AG04450 (cell line): ENCODE measurements at regions not wholly inside any gene's neighbourhood (a gene's known extent, or its start where the extent isn't known, plus 50 kb on each side); places are given as distances from the start of the nearest gene placed in this dataset.

Experiments
- CTCF ChIA-PET: fragments of 300-600, 350-600 bp; formaldehyde crosslinking; extraction: SDS; loops from one replicate; lab custom pipeline; 2022; ENCODE audit warnings: antibody characterized with exemption, inconsistent platforms; lab: Charles Lee
- POLR2A ChIA-PET: fragments of 350-600 bp; formaldehyde crosslinking; extraction: SDS; loops from one replicate; lab custom pipeline; 2021; ENCODE audit warnings: antibody characterized with exemption, inconsistent platforms; lab: Yijun Ruan, JAX
- DNase-seq: peaks from one replicate; pipeline ENCODE4 v3.0.0-alpha.2; 2011; ENCODE audit warnings: low read depth, low spot score
- H3K27ac ChIP-seq: one replicate; pipeline ENCODE4 v1.5.1; 2012; ENCODE audit warnings: low read depth, low read length, control low read depth
- H3K27me3 ChIP-seq: one replicate; pipeline ENCODE4 v1.6.0; 2012; ENCODE audit warnings: low read length; ENCODE audit not compliant: control insufficient read depth, insufficient read depth
- H3K4me3 ChIP-seq: 2 replicates; pipeline ENCODE4 v1.5.1; 2011; ENCODE audit warnings: mild to moderate bottlenecking, low read depth, low read length, control low read depth
- H3K9me3 ChIP-seq: 2 replicates; pipeline ENCODE4 v1.5.1; 2012; ENCODE audit warnings: low read length; ENCODE audit not compliant: control insufficient read depth, insufficient read depth
- TF ChIP-seq, protein P1 (sequence below): IDR thresholded peaks from 2 replicates; pipeline ENCODE4 v1.5.1; 2011; ENCODE audit warnings: low read depth, low read length, control low read depth, inconsistent platforms

DNA sequence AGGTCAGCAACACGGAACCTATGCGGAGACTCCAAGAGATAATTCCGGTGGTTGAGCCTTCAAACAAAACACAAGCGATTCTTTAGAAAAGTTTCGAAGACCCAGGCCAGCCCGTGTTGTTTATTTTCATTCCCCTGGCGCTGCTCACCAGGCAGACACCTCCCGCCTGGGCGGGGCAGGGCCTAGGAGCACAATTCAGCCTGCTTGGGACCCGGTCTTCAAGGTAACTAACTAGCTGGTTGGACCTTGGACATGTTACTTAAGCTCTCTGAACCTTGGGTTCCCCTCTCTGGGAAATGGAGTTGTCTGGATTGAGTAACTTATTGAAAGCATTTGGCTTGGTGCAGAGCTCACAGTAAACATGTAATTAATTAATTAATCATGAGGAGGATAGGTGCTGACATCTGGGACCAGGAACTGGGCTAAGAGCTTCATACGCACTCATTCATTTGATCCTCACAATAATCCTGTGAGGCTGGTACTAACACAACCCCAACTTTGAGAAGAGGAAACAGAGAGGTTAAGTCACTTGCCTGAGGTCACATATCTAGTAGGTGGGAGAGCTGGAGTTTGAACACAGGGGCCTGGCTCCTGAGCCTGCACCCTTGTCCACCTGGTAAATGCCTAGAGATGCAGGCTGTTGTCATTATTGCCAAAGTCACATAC, 125.3 kb upstream of the SMURF2 start:
- H3K27ac ChIP-seq: no peak overlapping the region
- H3K4me3 ChIP-seq: no peak overlapping the region
- TF ChIP-seq, protein P1, sequence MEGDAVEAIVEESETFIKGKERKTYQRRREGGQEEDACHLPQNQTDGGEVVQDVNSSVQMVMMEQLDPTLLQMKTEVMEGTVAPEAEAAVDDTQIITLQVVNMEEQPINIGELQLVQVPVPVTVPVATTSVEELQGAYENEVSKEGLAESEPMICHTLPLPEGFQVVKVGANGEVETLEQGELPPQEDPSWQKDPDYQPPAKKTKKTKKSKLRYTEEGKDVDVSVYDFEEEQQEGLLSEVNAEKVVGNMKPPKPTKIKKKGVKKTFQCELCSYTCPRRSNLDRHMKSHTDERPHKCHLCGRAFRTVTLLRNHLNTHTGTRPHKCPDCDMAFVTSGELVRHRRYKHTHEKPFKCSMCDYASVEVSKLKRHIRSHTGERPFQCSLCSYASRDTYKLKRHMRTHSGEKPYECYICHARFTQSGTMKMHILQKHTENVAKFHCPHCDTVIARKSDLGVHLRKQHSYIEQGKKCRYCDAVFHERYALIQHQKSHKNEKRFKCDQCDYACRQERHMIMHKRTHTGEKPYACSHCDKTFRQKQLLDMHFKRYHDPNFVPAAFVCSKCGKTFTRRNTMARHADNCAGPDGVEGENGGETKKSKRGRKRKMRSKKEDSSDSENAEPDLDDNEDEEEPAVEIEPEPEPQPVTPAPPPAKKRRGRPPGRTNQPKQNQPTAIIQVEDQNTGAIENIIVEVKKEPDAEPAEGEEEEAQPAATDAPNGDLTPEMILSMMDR: no peak
- DNase-seq: no peak
- ChIA-PET CTCF (interaction anchor here (1.2 kb wide), 1 partner anchor 10 kb away, joined by 4 read pairs; no protein-coding TSS in a partner anchor), POLR2A (no interaction called here)
- no peaks in the 10 kb centered on the region; the same call in 1 of the 2 replicates for H3K9me3 ChIP-seq
- no peaks in the 10 kb centered on the region for H3K27me3 ChIP-seq

DNA sequence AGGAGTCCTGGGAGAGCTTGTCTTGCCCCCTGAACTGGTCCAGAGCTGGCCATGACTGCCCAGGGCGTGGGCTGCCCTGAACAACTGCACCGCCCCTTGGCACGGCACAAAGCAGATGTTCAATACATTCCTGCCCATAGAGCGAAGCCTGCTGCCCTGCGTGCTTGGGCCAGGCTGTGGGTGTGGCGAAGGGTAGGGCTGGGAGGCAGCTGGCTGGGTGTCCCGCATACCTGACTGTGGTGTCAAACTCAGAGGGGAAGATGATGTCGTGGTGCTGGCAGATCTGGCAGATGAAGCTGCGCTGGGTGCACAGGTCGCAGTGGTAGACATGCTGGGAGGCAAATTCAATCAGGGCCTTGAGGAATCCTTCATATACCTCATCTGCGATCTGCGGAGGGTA, 124.2 kb upstream of the SMURF2 start:
- H3K4me3 ChIP-seq: no peak overlapping the region
- ChIA-PET CTCF (no interaction called here), POLR2A (no interaction called here)
- TF ChIP-seq, protein P1: no peak
- no peak overlapping the region for H3K27ac ChIP-seq
- no peaks in the 10 kb centered on the region; the same call in 1 of the 2 replicates for H3K9me3 ChIP-seq
- H3K27me3 ChIP-seq: no peaks in the 10 kb centered on the region
- DNase-seq: no peak

DNA sequence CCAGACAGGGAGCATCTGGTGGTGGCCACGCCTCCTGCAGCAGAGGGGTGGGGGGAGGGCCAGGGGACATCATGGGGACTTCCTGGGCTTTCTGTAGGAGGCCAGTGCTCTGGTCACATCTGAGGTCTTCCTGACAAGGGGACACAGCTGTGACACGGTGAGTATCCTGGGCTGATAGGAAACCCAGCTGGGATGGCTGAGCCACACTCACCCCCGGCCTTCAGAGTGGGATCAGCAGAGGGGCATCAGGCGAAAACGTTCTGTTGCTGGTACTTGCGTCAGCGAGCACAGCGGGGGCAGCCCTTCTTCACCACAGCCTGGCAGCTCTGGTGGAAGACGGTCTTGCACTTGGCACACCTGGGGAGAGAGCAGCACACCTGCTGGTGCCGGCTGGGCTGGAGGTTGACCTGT, 122.9 kb upstream of the SMURF2 start:
- POLR2A ChIA-PET: no interaction called here
- CTCF ChIA-PET: no interaction called here
- DNase-seq: no peak
- Histone ChIP-seq H3K27ac (no peak overlapping the region), H3K4me3 (no peak overlapping the region), H3K9me3 (no peaks in the 10 kb centered on the region; the same call in 1 of the 2 replicates), H3K27me3 (peaks cover 3% of the 10 kb centered on the region)
- TF ChIP-seq, protein P1: no peak

DNA sequence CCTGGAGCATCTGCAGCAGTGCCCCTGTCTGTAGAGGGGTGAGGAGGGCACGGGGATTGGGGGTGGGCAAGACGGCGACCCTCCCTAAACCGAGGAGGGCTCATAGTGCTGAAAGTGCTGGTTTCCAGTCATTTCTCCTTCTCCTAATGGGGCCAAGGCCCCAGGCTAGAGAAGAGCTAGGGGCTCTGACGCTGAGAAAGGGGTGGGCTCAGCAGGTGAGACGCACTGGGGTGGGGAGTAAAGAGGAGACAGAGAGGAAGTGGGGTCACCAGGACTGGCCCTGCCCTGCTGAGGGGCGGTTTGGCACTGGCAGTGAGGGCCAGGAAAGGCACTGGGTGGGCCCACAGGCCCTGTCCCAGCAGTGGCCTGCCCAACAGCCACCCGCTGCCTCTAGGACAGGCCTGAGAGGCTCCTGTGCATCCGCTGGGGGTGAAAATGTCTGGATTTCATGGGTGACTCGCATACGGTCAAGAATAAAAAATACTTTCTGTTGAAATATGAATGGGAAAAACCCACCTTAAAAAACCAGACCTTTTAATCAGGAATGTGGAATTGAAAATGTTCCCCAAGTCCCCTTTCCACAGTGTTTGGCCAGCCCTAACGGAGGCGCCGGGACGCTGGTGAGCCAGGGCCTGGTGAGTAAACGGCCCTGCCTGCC, 122.4 kb upstream of the SMURF2 start:
- CTCF ChIA-PET: no interaction called here
- TF ChIP-seq, protein P1: no peak
- no peak overlapping the region for H3K4me3 ChIP-seq

DNA sequence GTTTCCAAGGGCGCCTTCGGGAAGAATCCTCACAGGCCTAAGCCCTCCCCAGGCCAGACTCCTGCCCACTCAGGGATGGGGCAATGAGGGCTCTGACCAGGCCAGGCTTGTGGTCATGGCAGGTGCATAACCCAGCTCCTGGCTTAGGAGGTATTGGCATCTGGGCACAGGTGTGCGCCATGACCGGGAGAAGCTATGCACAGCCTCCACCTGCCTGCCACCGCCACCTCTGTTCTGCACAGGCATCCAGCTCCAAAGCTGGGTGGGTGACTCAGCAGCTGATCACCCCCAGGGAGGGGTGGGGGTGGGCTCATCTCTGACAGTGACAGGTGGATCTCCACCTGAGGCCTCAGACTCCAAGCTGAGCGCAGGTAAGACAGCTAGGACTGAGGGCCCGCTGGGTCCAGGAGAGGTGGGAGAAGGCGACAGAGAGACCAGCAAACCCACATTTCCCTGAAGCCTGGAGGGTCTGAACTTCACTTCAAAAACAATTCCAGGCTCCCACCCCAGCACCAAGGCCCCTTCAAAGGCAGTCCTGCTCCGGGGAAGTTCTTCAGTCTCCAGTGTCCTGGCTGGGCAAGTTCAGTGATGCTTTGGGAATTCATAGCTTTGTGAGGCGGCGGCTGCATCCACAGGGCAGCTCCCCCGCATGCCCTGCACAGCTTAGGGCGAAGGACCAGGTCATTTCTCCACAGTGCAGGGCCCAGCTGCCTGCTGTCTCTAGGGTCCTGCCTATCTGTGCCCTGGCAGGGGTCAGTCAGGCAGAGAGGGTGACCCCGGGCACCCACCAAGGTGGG, 121.6 kb upstream of the SMURF2 start:
- DNase-seq: no peak
- Histone ChIP-seq H3K27ac (no peak overlapping the region), H3K27me3 (peaks cover 10% of the 10 kb centered on the region), H3K4me3 (no peak overlapping the region), H3K9me3 (no peaks in the 10 kb centered on the region; the same call in 1 of the 2 replicates)
- CTCF ChIA-PET: no interaction called here
- POLR2A ChIA-PET: no interaction called here
- TF ChIP-seq, protein P1: no peak

More for the DNA sequence above, 122.4 kb upstream of the SMURF2 start:
- peaks cover 7% of the 10 kb centered on the region for H3K27me3 ChIP-seq
- DNase-seq: no peak
- no peak overlapping the region for H3K27ac ChIP-seq
- no peaks in the 10 kb centered on the region; the same call in 1 of the 2 replicates for H3K9me3 ChIP-seq
- POLR2A ChIA-PET: no interaction called here
